HG03103 (cell line): ENCODE measurements at regions not wholly inside any gene's neighbourhood (a gene's known extent, or its start where the extent isn't known, plus 50 kb on each side); places are given as distances from the start of the nearest gene placed in this dataset.
"Not testable (repeated sequence)": the region's sequence is repeated elsewhere in the genome, so short reads cannot be mapped to it uniquely, and the experiment has no call there.

Experiments used
- ATAC-seq: cut with Tn5 transposase; IDR thresholded peaks from one replicate; pipeline ENCODE4 v1.9.1; 2021; ENCODE audit warnings: low read depth; ENCODE audit not compliant: unreplicated experiment

DNA sequence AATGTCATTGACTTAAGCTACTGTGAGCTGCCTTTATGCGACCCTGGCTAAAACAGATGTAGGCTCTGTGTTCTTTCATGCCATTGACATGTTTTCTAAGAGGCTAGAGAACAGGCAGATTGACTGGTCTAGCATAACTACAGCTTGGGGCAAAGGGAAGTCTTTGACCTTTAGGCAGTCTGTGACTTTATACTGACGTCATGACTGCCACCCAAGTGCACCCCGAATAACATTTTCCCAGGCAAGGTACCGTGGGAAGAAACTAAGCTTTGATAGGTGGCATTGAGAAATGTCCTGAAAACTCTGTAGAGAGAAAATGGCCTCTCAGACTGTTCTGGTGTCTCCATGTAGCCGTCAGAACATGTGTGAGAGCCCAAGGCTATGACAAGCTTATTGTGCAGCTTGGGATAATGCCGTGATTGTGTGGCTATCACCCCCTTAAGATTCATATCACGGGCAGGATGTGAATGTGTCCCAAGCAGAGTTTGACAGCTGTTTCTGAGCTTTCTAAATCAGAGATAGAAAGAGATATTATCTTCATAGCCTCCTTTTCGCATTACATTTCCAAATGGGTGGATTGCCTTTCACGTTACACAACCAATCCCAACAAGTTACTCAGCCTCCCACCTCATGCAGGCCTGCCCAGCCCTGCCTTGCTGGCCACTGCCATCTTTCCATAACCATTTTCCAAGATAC is 672.2 kb upstream of the ACVR2A start:
- ATAC-seq = no peak

DNA sequence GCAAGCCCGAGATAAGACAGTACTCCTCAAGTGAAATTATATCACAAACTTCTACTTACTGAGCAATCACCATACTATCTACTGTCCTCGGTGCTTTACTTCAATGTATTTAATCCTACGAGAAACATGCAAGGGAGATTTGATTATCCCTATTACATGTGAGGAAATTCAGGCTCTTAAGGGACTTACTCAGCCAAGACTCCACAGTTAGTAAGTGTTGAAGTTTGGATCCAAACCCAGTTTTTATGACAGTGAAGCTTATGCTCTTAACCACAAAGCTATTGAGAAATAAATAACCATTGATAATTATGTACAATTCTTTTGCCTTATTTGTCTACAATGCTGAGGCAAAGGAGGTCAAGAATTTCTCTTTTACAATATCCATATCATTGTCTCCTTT is 672.9 kb upstream of the ACVR2A start:
- no peak for ATAC-seq

- ATAC-seq = no peak
Observed at GRCh38 chr2:147170932-147171331, 673.9 kb upstream of the ACVR2A start.

- no peak for ATAC-seq
Observed at GRCh38 chr2:147165697-147166382, 679.0 kb upstream of the ACVR2A start.

DNA sequence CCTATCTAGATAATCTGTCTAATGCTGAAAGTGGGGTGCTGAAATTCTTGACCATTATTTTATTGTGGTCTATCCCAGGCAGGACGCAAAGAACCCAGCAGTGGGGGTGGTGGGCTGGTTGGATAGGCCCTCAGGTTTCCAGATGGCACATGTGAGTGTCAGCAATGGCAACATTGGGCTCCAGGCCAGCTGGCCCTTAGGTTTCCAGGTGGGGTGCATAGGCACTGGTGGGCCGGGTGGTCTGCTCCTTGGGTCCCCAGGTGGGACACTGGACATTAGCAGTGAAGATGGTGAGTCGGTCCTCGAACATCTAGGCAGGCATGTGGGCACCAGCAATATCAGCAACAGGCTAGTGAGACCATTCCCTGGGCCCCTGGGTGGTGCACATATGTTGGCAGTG is 680.3 kb upstream of the ACVR2A start:
- ATAC-seq = no peak

GRCh38 chr2:147161746-147162145 is 683.1 kb upstream of the ACVR2A start:
- ATAC-seq = no peak

DNA sequence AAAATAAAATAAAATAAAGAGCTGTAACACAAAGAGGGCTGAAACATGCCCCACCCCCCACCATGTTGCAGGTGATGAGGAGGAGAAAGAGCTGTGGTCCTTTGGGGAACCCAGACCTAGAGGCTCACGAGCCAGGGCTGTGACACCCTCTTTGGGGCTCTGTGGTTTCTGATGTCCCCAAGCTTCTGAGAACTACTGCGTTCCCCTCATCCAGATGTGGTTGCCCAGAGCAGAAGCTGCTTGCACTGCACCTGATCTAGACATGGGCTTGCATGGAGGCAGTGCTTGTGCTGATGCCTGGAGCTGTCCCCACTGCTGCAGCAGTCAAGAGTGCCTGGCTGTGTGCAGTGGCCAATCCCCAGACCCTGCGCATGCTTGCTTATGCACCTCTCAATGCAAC is 687.9 kb upstream of the ACVR2A start:
- ATAC-seq = no peak

DNA sequence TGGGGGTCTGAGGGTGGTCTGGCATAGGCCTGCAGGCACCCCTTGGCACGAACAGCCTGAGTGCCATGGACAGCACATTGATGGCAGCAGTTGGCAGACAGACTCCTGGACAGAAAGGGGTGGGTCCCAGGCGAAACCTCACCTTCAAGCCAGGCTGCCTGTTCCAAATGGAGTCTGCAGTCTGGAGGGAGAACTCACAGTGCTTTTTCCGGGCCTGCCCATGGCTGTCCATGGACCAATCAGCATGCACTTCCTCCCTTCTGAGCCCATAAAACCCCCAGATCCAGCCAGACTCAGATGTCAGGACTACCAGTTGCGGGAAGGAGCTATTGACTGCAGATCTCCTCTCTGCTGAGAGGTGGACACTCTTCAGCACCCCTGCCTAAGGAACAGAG is 694.6 kb upstream of the ACVR2A start:
- ATAC-seq = no peak

DNA sequence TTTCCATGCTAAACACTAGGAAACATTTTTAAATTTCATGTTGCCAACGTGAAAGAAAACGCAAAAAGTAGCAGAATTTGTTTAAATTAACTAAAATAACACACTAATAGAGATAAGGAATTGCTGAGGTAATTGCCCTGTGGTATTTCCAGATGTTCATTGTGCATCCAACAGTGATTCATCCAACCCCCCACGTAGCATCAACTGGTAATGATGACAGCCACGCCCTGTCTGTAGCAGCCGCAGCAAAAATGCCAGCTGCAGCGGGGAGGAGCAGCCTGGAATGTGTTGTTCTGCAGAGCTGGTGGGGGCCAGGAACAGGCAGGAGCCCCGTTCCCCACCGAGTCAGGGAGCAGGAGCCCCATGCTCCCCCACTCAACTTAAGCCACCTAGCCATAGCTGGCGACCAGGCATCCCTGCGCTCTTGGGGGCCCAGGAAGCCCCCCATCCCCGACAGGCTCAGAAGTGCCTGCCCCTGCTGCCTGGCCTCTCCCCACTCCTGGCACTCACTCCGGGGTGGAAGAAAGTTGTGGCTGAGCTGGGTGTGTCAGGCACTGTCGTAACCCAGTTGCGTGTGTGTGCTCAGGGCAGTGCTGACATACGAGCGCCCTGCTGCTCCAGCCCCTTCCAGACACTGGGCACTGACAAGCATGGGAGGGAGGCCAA is 695.1 kb upstream of the ACVR2A start:
- no peak for ATAC-seq

DNA sequence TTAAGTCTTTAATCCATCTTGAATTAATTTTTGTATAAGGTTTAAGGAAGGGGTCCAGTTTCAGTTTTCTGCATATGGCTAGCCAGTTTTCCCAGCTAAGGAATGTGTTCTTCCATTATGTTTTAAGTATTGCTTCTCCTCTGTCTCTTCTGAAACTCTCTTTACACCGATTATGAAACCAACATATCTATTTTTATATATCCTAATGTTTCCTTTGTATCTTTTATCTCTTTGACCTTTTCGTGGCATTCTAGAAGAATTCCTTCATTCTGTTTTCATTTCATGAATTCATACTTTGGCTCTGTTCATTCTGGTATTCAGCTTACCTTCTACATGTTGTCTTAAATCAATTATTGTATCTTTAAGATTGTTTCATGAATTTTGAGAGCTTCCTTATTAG is 697.0 kb upstream of the ACVR2A start:
- ATAC-seq = no peak

GRCh38 chr2:147141930-147142329 is 702.9 kb upstream of the ACVR2A start:
- ATAC-seq = no peak

DNA sequence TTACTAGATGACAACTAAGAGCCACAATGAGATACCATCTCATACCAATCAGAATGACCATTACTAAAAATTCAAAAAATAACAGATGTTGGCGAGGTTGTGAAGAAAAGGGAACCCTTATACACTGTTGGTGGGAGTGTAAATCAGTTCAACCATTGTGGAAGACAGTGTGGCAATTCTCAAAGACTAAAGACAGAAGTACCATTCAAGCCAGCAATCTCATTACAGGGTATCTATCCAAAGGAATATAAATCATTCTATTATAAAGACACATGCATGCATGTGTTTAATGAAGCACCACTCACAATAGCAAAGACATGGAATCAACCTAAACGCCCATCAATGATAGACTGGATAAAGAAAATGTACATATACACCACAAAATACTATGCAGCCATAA is 705.1 kb upstream of the ACVR2A start:
- not testable (repeated sequence) for ATAC-seq

DNA sequence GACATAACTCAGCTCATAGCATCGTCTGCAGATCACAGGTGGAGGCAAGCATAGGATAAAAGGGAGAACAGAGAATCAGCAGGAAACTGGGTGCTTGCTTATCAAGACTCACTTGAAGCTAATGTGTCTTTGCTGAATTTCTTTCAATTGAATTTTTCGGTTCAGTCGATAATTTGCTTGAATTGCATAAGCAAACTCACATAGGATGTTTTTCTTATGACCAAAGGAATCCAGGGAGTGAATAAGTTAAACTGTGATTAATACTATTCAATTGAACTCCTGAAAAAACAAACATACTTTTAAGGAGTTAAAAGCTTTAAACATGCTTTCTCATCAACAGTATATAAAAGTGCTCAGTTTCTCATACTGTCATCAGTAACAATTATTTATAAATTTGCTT is 707.1 kb upstream of the ACVR2A start:
- ATAC-seq = no peak

DNA sequence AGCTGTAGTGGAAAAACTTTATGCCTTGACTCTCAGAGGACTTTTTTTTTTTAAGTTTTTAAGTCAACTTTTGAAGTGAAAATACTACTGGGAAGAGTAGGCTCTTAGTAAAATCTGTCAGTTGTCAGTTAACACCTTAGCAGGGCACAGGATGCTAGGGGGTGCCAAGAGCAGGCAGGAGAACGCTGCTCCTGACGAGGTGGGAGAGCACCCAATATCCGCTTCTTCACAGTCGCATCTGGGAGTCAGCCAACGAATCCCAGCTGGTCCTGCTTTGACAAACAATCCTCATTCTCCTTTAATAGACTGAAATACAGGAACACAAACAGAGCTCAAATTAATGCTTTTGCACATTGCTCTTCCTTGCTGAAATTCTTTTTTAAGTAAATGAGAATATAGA is 709.5 kb upstream of the ACVR2A start:
- no peak for ATAC-seq

DNA sequence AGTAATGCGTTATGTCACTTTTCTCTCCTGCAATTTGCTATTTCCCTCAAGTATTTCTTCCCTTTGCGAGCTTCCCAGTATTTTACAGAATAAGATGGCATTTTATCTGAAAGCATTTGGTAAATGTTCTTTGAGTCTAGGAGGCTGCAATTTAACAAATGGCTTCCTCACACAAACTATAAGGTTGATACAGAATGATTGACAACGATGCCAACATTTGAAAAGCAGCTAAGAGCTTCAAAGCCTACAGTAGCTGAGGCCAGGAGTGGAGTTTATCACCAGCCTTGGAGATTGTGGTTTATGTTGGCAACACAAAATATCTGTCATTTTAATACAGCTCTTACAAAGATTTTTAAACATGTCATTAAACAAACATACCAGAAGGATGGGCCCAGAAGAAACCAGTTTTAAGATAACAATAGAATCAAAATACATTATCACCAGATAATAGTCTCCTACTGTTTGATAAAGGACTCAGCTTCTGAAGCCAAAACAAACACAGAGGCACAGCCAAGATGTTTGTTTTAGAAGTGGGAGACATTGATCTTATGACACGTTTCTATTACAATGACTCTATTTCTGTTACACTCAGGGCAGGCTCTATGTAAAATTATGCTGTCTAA is 711.4 kb upstream of the ACVR2A start:
- ATAC-seq = no peak

DNA sequence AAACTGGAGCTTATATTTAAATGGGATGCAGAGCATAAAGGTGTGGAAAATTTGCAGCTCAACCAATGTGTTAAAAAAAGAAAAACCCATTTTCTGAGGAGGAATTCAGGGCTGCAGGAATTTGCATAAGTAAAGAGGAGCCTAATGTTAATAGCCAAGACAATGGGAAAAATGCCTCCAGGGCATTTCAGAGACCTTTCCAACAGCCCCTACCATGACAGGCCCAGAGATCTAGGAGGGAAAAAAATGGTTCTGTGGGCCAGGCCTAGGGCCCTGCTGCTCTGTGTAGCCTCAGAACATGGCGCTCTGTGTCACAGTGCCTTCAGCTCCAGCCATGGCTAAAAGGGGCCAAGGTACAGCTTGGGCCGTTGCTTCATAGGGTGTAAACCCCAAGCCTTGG is 719.7 kb upstream of the ACVR2A start:
- no peak for ATAC-seq

GRCh38 chr2:147122944-147123343 is 721.9 kb upstream of the ACVR2A start:
- no peak for ATAC-seq

DNA sequence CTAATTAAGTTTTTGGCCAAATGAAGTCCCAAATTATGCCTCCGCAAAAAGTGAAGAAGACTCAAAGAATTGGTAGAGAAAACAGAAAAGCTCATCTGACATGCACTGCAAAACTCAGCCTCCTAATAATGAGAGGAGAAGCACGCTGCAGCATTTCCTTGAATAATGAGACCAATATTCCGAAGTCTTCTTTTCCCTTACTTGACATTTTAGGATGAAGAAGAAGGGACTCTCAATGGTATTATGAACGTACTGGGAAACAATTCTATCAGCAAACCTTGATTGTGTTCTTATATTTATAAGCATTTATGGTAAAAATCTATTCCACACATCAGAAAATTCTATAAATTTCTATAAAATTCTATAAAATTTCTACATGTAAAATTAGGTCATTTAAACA is 733.9 kb upstream of the ACVR2A start:
- ATAC-seq = no peak

DNA sequence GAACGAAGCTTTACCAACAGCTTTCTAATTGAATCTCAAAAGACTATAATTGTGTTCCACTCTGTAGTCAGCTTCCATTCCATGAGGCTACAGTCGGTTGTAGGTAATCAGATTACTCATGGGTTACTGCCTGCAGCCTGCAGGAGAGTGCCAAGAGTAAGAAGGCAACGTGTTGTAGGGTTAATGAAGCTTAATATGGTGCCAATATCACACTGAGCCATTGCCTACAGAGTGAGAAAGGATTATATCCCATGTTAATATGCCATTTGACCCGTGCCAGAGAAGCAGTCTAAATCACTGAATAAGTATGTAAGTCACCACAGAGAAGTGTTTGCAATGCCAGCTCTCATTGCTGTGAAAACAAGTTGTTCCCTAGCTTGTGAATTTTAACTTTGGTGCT is 734.5 kb upstream of the ACVR2A start:
- ATAC-seq = no peak

DNA sequence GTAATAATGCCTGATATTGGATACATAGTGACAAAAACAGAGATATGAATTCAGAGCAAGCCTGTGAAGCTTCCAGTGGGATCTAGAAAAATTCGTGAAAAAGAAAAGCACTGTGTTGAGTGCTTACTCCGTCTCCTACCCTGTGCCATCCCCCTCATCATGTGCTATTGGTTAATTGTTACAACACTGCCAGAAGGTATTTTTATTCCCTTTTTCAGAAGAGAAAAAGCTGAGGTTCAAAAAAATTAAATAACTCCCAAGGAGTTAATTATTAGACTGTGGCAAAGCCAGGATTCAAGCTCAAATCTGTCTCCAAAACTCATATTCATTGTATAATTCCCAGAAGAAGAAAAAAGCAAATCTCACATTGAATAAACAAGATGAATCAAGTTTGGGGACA is 735.5 kb upstream of the ACVR2A start:
- no peak for ATAC-seq

GRCh38 chr2:147108548-147108947 is 736.3 kb upstream of the ACVR2A start:
- ATAC-seq = no peak
